Hematopoietic multipotent progenitor cell treated with erythropoietin and hydrocortisone succinate and interleukin-3 and kit ligand, for 6 days (in vitro differentiated cells): ENCODE measurements at regions not wholly inside any gene's neighbourhood (a gene's known extent, or its start where the extent isn't known, plus 50 kb on each side); places are given as distances from the start of the nearest gene placed in this dataset.

Experiments
- DNase-seq: peaks from one replicate; pipeline ENCODE4 v3.0.0-alpha.2; 2015

GRCh38 chr7:25559581-25560367 is 331.5 kb upstream of the NPVF start:
- no peak for DNase-seq

- no peak for DNase-seq
Measured at GRCh38 chr7:25562673-25563182, 334.4 kb upstream of the NPVF start.

GRCh38 chr7:25565002-25565401 is 336.7 kb upstream of the NPVF start:
- no peak for DNase-seq

GRCh38 chr7:25565949-25566348 is 337.7 kb upstream of the NPVF start:
- DNase-seq = peak; percentile 78

GRCh38 chr7:25567430-25567829 is 339.1 kb upstream of the NPVF start:
- no peak for DNase-seq

- no peak for DNase-seq
Measured at GRCh38 chr7:25569765-25570164, 341.5 kb upstream of the NPVF start.

GRCh38 chr7:25572423-25572822 is 344.1 kb upstream of the NPVF start:
- DNase-seq = no peak

- DNase-seq = no peak
Measured at GRCh38 chr7:25574828-25575227, 346.5 kb upstream of the NPVF start.

- no peak for DNase-seq
Measured at GRCh38 chr7:25575634-25576033, 347.3 kb upstream of the NPVF start.

- DNase-seq = peak; percentile 49
Measured at GRCh38 chr7:25578991-25579777, 350.9 kb upstream of the NPVF start.

- DNase-seq = no peak
Measured at GRCh38 chr7:25579778-25580075, 351.4 kb upstream of the NPVF start.

GRCh38 chr7:25580141-25580540 is 351.9 kb upstream of the NPVF start:
- DNase-seq = no peak

GRCh38 chr7:25583621-25584020 is 355.3 kb upstream of the NPVF start:
- no peak for DNase-seq

GRCh38 chr7:25584112-25584938 is 356.0 kb upstream of the NPVF start:
- no peak for DNase-seq

GRCh38 chr7:25586513-25586912 is 358.2 kb upstream of the NPVF start:
- peak; percentile 8 for DNase-seq

GRCh38 chr7:25594122-25594521 is 365.8 kb upstream of the NPVF start:
- no peak for DNase-seq

GRCh38 chr7:25594728-25595127 is 366.4 kb upstream of the NPVF start:
- no peak for DNase-seq

GRCh38 chr7:25595996-25596395 is 367.7 kb upstream of the NPVF start:
- DNase-seq = no peak

GRCh38 chr7:25596443-25596842 is 368.2 kb upstream of the NPVF start:
- DNase-seq = no peak

- DNase-seq = peak; percentile 27
Measured at GRCh38 chr7:25597946-25598345, 369.7 kb upstream of the NPVF start.

GRCh38 chr7:25598765-25599164 is 370.5 kb upstream of the NPVF start:
- no peak for DNase-seq

- no peak for DNase-seq
Measured at GRCh38 chr7:25600262-25600920, 372.1 kb upstream of the NPVF start.
